NCI-H2107 (cell line): ENCODE measurements at regions not wholly inside any gene's neighbourhood (a gene's known extent, or its start where the extent isn't known, plus 50 kb on each side); places are given as distances from the start of the nearest gene placed in this dataset.
"Not testable (repeated sequence)": the region's sequence is repeated elsewhere in the genome, so short reads cannot be mapped to it uniquely, and the experiment has no call there.

ENCODE experiments used
- DNase-seq: peaks from one replicate; lab custom pipeline; 2025; lab: John Stamatoyannopoulos, UW

GRCh38 chr13:103517066-103517767 is 451.0 kb upstream of the SLC10A2 start:
- DNase-seq = no peak

- no peak for DNase-seq
Observed at GRCh38 chr13:103516015-103516795, 450.0 kb upstream of the SLC10A2 start.

GRCh38 chr13:103515410-103515809 is 449.2 kb upstream of the SLC10A2 start:
- DNase-seq = no peak

GRCh38 chr13:103514619-103515018 is 448.4 kb upstream of the SLC10A2 start:
- no peak for DNase-seq

GRCh38 chr13:103514188-103514587 is 448.0 kb upstream of the SLC10A2 start:
- no peak for DNase-seq

GRCh38 chr13:103510007-103510535 is 443.9 kb upstream of the SLC10A2 start:
- no peak for DNase-seq

- DNase-seq = no peak
Observed at GRCh38 chr13:103497404-103497803, 431.2 kb upstream of the SLC10A2 start.

- DNase-seq = no peak
Observed at GRCh38 chr13:103487841-103488240, 421.6 kb upstream of the SLC10A2 start.

GRCh38 chr13:103473081-103473480 is 406.9 kb upstream of the SLC10A2 start:
- DNase-seq = no peak

- DNase-seq = no peak
Observed at GRCh38 chr13:103471896-103472295, 405.7 kb upstream of the SLC10A2 start.

- no peak for DNase-seq
Observed at GRCh38 chr13:103469771-103470170, 403.6 kb upstream of the SLC10A2 start.

- DNase-seq = no peak
Observed at GRCh38 chr13:103466761-103467160, 400.5 kb upstream of the SLC10A2 start.

GRCh38 chr13:103460246-103460645 is 394.0 kb upstream of the SLC10A2 start:
- DNase-seq = not testable (repeated sequence)

- DNase-seq = not testable (repeated sequence)
Observed at GRCh38 chr13:103457050-103457449, 390.8 kb upstream of the SLC10A2 start.

GRCh38 chr13:103451656-103452055 is 385.4 kb upstream of the SLC10A2 start:
- DNase-seq = no peak

GRCh38 chr13:103443604-103444003 is 377.4 kb upstream of the SLC10A2 start:
- DNase-seq = no peak

- DNase-seq = no peak
Observed at GRCh38 chr13:103437651-103438050, 371.4 kb upstream of the SLC10A2 start.

- no peak for DNase-seq
Observed at GRCh38 chr13:103436057-103436654, 369.9 kb upstream of the SLC10A2 start.

- DNase-seq = no peak
Observed at GRCh38 chr13:103431856-103432255, 365.6 kb upstream of the SLC10A2 start.

- DNase-seq = no peak
Observed at GRCh38 chr13:103430368-103430767, 364.2 kb upstream of the SLC10A2 start.

- no peak for DNase-seq
Observed at GRCh38 chr13:103410002-103410401, 343.8 kb upstream of the SLC10A2 start.

GRCh38 chr13:103406967-103407366 is 340.8 kb upstream of the SLC10A2 start:
- no peak for DNase-seq

GRCh38 chr13:103405297-103405696 is 339.1 kb upstream of the SLC10A2 start:
- DNase-seq = no peak
